RKO (cell line): ENCODE measurements at regions not wholly inside any gene's neighbourhood (a gene's known extent, or its start where the extent isn't known, plus 50 kb on each side); places are given as distances from the start of the nearest gene placed in this dataset.
"Not testable (repeated sequence)": the region's sequence is repeated elsewhere in the genome, so short reads cannot be mapped to it uniquely, and the experiment has no call there.

Experiments
- DNase-seq: peaks from one replicate; pipeline ENCODE4 v3.0.0-alpha.2; 2016; ENCODE audit warnings: low spot score

DNA sequence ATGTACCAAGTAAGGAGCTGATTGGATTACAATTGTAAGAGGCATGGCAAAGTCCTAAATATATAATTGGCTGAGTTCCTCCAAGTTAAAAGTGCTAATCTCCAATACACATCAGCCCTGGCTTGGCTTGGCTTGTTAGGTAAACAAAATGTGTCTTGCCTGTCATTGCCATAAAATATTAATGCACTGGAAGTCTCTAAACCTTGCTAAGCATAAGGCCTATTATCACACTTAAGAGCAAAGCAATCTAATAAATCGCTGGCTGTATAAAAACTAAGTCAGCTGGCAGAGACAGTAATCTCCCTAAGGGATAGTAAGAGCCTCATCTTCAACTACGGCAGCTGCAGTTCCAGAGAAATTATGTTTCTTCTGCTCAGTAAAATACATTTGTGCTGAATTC, 418.6 kb upstream of the GRAMD2B start:
- DNase-seq: no peak

DNA sequence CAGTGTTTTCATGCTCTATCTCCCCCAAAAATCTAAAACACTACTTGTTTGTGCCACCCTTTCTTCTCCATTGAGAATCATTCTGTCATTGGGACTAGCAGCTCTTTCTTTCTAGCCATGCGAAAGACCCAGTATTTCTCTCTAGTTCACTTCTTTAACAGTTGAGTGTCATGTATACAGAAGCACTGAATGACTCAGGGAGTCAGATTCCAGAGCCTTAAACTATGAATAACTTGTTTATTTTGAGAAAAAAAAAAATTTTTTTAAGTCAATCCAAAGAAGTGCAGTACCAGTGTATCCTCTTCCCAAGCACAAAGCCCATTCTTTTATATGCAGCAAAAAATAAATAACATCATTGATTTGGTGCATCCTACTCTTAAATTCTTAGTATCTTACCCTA, 415.4 kb upstream of the GRAMD2B start:
- DNase-seq: no peak

- no peak for DNase-seq
Measured at GRCh38 chr5:126009566-126009965, 413.6 kb upstream of the GRAMD2B start.

- not testable (repeated sequence) for DNase-seq
Measured at GRCh38 chr5:126011526-126011925, 411.7 kb upstream of the GRAMD2B start.

DNA sequence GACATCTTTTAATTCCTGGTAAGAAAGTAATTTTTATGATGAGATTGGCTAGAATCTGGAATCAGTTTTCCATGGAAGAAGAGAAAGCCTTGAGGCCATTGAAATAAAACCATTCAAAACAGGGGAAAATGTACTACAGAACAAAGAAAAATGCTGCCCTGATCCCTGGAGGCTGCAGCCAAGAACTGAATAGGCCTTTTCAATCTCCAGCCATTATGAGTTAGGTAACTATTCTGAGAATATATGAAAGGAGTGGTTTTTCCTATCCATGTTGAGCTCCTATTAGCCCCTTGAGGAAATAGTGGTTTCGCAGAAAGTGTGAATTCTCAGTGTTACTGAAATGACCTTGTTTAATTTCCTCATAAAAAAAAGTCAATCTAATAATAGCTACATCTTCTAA, 408.5 kb upstream of the GRAMD2B start:
- DNase-seq: no peak

DNA sequence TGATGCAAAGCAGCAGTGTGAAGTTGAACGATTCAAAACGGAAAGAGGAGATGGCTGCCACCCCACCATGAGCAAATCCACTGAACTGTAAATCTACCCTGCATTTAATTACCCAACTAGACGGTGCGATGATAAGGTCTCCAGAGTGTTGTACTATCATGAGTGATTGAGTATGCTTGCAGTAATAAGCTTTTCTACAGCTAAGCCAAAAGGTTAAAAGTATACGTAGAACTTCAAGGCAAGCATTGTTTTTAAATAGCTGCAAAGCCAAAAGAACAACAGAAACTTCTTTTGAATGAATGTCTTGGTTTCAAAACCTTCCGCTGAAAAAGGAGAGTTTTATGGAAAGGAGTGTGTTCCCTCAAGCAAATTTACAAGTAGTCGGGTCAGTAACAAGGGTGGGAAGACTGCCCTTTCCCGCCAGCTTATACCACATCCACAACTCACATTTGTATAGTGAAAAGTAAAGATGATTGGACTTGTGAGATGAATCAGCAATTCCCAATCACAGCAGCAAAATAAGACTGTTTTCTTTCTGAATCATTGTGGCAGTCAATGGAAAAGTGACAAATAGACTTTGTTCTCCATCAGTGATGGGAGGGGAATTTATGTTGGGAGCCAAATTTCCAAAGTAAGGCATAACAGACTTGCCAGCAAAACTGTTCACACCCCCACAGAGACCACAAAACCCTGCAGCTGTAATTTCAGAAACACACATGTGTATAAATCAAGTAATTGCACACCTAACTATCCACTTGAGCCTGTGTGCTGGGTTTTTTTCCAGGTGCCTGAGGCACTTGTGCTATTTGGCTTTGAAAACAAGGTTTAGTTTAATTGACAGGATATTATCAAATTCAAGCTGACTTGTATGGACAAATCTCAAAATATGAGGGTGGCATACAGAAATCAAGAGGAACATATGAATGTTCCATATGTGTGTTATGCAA, 407.7 kb upstream of the GRAMD2B start:
- DNase-seq: no peak

- DNase-seq: no peak
Measured at GRCh38 chr5:126016256-126016655, 407.0 kb upstream of the GRAMD2B start.

DNA sequence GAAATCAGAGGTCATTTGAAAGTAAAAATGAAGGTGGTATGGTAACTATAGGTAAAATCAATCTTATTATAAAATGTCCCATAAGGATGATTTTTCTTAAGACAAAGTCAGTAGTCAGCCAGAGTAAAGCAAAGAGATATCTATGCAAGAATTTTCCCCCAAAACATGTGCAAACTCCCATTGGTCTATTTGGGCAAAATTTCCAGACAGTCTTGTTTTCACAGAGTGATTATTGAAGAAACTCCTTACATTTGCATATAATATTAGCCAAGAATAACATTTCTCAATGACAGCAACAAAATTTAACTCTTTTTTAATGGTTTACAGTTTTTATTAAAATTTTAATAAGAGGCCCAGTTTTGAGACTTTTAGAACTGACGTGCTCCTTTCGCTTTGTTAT, 406.1 kb upstream of the GRAMD2B start:
- DNase-seq: no peak

DNA sequence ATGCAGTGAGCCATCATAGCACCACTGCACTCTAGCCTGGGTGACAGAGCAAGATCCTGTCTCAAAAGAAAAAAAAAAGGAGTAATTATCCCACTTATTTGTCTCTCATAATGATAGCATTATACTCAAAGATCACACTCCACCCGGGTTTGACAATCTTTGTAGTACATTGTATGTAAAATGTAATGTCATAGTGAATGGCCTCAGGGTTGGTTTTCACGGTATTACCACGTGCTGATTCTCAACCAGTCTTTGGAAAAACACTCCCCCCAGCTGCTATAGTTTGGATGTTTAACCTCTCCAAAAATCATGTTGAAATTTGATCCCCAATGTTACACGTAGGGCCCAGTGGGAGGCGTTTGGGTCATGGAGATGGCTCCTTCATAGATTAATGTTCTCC, 402.4 kb upstream of the GRAMD2B start:
- no peak for DNase-seq

DNA sequence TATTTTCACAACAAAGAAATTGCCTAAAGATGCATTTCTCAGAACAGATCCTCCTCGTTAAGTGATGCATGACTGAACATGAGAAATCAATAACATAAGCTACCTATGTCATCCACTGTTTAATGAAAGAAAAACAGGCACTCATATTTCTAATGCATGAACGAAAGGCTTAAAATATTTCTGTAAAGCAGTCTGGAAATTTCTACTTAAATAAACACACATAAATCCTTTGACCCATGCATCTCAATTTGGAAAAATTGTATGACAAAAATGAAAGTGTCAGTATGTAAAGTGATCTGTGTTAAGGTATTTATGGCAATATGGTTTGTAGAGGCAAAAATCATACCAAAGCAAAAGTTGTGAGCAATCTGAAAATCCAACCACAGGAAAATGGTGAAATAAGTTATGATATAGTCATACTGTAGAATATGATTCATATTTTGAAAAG, 399.2 kb upstream of the GRAMD2B start:
- no peak for DNase-seq

DNA sequence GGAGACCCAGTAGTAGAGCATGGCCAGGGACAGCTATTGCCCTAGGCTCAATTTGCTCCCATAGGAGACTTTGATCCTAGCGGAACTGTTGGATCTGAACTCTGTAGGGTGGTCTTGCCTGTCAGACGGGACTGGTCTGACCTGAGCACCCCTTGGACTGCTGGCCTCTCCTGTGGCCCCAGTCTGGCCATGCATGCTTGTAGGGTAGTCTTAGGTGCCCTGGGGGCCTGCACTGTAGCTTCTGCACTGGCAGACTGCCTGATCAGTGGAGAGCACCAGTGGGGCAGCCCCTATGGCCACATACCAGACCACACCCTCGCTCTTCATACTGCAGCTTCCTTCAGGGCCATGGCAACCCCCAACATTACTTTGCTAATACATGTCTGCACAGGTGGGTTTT, 396.1 kb upstream of the GRAMD2B start:
- no peak for DNase-seq

DNA sequence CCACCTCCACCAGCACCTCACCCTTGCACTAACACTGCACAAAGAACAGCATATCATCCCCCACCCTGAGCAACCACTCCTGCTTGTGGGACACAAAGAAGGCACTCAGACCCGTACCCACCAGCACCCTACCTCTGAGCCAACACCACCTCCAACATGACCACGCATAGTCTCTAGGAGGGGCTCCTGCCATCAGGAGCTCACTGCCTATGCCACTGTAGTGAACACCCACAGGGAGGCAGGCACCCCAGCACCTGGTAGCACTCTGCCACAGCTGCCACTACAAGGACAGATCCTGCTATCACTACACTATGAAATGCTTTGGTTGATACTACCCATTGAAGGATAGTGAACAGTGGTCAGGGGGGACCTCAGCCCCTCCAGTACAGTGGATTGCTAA, 395.6 kb upstream of the GRAMD2B start:
- DNase-seq: no peak

DNA sequence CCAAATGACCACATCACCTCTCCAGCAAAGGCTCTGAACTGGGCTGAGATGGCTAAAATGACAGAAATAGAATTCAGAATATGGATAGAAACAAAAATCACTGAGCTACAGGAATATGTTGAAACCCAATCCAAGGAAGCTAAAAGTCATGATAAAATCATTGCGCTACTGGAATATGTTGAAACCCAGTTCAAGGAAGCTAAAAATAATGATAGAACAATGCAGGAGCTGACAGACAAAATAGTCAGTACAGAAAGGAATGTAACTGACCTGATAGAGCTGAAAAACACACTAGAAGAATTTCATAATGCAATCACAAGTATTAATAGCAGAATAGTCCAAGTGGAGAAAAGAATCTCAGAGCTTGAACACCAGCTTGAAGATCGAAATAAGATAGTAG, 394.9 kb upstream of the GRAMD2B start:
- no peak for DNase-seq

- DNase-seq: not testable (repeated sequence)
Measured at GRCh38 chr5:126029282-126029681, 393.9 kb upstream of the GRAMD2B start.

GRCh38 chr5:126030698-126031097, 392.5 kb upstream of the GRAMD2B start:
- DNase-seq: no peak

DNA sequence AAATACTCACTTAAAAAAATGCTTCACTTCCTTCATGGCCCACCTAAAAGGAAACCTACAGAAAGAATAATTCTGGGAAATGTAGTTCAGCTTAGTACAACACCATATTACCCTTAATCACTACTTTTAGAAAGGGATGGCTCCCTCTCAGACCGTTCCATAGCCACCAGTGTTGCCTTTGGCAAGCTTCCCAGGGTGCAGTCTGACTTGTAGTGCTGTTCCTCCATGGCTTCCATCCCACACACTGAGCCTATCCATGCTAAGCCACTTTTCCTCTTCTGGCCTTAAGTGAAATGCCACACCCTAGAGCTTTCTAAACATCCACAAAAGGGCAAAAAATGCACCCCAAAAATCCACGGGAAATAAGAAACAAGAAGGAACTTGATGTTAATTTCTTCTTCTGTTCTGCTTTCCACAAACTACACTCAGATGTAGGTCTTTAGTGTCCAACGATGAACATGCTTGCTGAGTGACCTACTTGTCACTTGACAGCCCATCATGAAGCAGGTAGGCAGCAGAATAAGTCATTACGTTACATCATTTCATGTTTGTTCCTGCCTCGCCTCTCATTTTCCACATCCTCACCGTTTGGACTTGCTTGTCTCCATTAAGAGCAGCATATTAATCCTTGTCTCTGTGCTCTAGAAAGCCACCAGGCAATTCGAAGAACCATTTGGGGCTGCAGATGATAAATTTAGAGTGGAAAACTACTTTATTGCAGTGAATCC, 391.1 kb upstream of the GRAMD2B start:
- no peak for DNase-seq

GRCh38 chr5:126043688-126044087, 379.5 kb upstream of the GRAMD2B start:
- DNase-seq: no peak

DNA sequence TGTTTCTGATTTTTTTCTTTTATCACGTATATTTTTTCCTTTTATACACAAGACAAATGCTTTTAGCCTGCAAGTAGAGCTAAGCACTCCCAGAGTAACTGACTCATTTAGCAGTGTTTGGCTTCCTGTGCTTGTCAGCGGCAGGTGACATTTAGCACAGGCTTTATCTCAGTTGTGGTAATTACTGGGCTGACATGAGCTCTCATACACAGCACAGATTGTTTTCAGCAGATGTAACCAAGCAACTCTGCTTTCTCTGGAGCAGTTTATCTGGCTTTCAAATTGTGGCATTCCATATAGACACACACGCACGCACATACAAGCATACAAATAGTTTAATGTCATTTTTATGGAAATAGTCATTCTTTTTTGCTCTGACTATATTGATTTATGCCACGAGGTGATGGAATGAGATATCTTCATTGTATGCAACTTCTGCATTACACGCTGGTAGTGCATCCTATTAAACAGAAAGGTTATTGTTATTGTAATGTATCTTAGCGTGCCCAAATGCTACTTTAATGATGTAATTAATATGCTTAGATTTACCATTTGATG, 379.0 kb upstream of the GRAMD2B start:
- DNase-seq: no peak

DNA sequence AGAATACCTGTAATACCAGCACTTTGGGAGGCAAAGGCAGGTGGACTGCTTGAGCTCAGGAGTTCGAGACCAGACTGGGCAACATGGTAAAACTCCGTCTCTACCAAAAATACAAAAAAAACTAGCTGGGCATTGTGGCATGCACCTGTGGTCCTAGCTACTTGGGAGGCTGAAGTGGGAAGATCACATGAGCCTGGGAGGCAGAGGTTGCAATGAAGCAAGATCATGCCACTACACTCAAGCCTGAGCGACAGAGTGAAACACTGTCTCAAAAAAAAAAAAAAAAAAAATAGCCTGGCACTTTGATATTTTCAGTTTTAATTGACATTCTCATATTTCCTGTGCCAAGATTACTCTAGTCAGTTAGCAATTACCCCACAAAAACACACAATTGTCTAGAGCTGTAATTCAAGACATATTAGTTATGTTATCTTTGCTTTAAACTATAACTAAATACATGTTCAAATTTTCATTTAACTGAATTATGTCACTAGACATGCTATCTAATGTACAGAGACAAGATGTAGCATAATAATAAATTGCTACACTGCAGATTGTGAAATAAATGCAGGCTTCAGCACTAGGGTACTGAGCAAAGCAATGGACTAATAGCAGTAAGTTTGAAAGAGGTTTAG, 378.2 kb upstream of the GRAMD2B start:
- no peak for DNase-seq

DNA sequence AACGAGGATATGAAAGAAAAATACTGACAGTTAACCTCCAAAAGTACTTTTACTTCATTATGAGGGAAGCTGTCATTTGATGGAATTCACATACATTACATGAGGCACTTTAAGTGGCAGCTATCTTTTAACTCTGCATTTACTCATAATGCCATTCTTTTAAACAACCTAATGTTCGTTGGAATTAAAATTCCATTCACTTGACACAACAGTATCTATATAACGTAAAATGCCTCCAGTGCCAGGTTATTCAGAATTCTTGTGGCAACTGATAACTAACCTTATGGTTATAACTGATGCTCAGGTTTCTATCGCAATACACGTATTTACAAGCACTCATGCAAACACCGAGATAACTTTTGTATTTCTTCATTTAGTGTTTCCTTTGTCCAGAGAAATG, 376.9 kb upstream of the GRAMD2B start:
- no peak for DNase-seq

DNA sequence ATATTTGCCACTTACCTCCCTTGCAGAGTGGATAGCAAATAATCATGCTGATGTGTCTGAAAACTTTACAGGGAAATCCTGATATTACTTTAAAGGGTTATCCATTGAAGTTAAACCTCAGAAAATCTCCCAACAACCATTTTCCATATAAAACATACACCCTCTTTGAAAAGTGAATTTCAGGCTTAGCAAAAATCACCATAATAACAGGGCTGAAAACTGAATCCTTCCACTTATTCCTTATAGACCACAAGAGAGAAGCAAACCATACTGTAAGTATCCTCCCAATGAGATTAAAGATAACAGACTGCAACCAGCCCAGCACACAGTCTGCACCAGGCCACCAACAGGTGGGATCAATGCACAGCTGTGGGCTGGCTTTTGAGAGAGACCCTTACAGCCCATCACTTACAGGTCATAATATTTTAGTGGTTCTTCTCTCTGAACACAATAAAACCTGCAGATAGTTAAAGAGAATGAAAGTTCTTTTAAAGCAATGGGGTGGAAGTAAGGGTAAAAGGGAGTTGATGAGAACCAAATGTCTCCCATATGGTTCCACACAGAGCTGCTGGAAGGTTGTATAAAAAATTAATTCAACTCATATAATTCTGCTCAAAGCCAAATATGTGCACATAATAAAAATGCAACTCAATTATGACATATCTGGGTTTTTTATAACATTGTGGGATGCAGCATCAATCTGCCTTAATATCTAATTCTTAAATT, 376.2 kb upstream of the GRAMD2B start:
- DNase-seq: no peak

DNA sequence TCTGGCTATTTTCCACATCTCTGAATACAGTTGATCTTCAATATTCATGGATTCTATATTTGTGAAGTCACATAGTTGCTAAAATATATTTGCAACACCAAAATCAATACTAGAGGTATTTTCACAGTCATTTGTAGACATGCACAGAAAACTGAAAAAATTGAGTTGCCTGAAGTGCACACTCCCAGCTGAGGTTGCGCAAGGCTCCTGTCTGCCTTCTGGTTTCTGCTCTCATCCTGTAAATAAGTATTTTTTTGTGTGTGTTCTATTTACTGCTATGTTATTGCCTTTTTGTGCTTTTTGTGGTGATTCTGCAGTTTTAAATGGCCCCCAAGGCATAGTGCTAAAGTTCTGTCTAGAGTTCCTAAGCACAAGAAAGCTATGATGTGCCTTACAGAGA, 371.1 kb upstream of the GRAMD2B start:
- no peak for DNase-seq
